ENCODE measurements at regions not wholly inside any gene's neighbourhood (a gene's known extent, or its start where the extent isn't known, plus 50 kb on each side); places are given as distances from the start of the nearest gene placed in this dataset.

DNA sequence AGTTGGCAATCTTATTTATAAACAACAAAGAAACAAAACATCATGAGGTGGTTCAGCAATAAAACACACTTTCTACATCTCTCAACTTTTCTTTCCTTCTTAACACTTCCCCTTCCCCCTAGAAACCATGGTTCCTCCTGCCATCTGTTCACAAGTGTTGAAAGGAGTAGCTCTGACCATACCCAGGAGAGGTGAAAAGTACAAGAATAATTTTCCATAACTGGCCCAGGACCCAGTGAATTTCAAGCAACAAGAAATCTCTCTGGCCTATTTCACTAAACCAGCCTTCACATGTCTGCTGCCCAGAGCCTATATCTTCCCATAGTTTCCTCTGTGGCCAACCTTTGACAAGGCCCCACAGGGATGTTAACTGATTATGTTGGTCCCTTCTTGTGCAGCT is 98.2 kb upstream of the CEP126 start:
- TF ChIP-seq, protein P1, sequence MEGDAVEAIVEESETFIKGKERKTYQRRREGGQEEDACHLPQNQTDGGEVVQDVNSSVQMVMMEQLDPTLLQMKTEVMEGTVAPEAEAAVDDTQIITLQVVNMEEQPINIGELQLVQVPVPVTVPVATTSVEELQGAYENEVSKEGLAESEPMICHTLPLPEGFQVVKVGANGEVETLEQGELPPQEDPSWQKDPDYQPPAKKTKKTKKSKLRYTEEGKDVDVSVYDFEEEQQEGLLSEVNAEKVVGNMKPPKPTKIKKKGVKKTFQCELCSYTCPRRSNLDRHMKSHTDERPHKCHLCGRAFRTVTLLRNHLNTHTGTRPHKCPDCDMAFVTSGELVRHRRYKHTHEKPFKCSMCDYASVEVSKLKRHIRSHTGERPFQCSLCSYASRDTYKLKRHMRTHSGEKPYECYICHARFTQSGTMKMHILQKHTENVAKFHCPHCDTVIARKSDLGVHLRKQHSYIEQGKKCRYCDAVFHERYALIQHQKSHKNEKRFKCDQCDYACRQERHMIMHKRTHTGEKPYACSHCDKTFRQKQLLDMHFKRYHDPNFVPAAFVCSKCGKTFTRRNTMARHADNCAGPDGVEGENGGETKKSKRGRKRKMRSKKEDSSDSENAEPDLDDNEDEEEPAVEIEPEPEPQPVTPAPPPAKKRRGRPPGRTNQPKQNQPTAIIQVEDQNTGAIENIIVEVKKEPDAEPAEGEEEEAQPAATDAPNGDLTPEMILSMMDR (conservative IDR thresholded peaks at IDR 0.05; ENCODE audit: low read length) = no peak
- no peak for TF ChIP-seq EZH2phosphoT487 (IDR thresholded peaks at IDR 0.05; ENCODE audit: borderline replicate concordance)
- H3K4me1 ChIP-seq (ENCODE audit: insufficient read depth, low read length, poor library complexity, severe bottlenecking) = no peaks in the 10 kb centered on the region
- no peaks in the 10 kb centered on the region for H3F3A ChIP-seq (ENCODE audit: low read depth)
- no peaks in the 10 kb centered on the region for H3K79me2 ChIP-seq (ENCODE audit: insufficient read depth, low read length)
- no peak overlapping the region for H2AFZ ChIP-seq (ENCODE audit: low read length)
- no peaks in the 10 kb centered on the region for H3K27me3 ChIP-seq (ENCODE audit: insufficient read depth, low read length, poor library complexity, severe bottlenecking)
- no peak overlapping the region for H3K4me2 ChIP-seq (ENCODE audit: low read depth, low read length, poor library complexity, severe bottlenecking)
- H3K36me3 ChIP-seq (ENCODE audit: insufficient read depth, low read length) = no peaks in the 10 kb centered on the region
- H3K9ac ChIP-seq (ENCODE audit: low read depth, low read length, poor library complexity, severe bottlenecking) = no peak overlapping the region
- H4K20me1 ChIP-seq (ENCODE audit: insufficient read depth, low read length, poor library complexity, severe bottlenecking) = no peaks in the 10 kb centered on the region
- H3K9me2 ChIP-seq (replicated peaks; ENCODE audit: low read depth, low read length) = no peaks in the 10 kb centered on the region
- H3K4me3 ChIP-seq (ENCODE audit: low read length, poor library complexity, severe bottlenecking) = no peak overlapping the region
- no peaks in the 10 kb centered on the region for H3K9me3 ChIP-seq (ENCODE audit: insufficient read depth, low read depth, low read length)

DNA sequence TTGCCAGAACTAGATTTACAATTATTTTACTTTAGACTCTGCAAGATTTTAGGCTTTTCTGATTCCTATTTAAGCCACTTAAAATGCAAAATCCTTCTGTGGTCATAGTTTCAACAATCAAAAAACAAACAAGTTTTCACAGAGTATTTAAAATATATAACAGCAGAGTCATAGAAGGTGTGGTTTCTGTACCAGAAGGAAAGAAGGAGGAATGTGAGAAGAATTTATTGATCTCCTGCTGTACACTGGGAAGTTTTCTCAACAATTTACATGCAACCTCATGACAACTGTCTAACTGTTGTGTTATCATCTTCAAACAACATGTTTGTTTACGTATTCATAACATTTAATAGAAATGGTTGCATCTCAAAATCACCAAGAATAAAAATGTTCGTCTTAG is 102.3 kb upstream of the CEP126 start:
- TF ChIP-seq, protein P1 (conservative IDR thresholded peaks at IDR 0.05; ENCODE audit: low read length) = no peak
- no peak for TF ChIP-seq EZH2phosphoT487 (IDR thresholded peaks at IDR 0.05; ENCODE audit: borderline replicate concordance)
- no peak overlapping the region for H3K4me2 ChIP-seq (ENCODE audit: low read depth, low read length, poor library complexity, severe bottlenecking)
- H3F3A ChIP-seq (ENCODE audit: low read depth) = no peaks in the 10 kb centered on the region
- H3K79me2 ChIP-seq (ENCODE audit: insufficient read depth, low read length) = no peaks in the 10 kb centered on the region
- no peaks in the 10 kb centered on the region for H3K36me3 ChIP-seq (ENCODE audit: insufficient read depth, low read length)
- H3K9me3 ChIP-seq (ENCODE audit: insufficient read depth, low read depth, low read length) = no peaks in the 10 kb centered on the region
- H3K27me3 ChIP-seq (ENCODE audit: insufficient read depth, low read length, poor library complexity, severe bottlenecking) = no peaks in the 10 kb centered on the region
- no peak overlapping the region for H2AFZ ChIP-seq (ENCODE audit: low read length)
- H3K9me2 ChIP-seq (replicated peaks; ENCODE audit: low read depth, low read length) = no peaks in the 10 kb centered on the region
- no peak overlapping the region for H3K9ac ChIP-seq (ENCODE audit: low read depth, low read length, poor library complexity, severe bottlenecking)
- no peaks in the 10 kb centered on the region for H3K4me1 ChIP-seq (ENCODE audit: insufficient read depth, low read length, poor library complexity, severe bottlenecking)
- H3K4me3 ChIP-seq (ENCODE audit: low read length, poor library complexity, severe bottlenecking) = no peak overlapping the region
- no peaks in the 10 kb centered on the region for H4K20me1 ChIP-seq (ENCODE audit: insufficient read depth, low read length, poor library complexity, severe bottlenecking)

DNA sequence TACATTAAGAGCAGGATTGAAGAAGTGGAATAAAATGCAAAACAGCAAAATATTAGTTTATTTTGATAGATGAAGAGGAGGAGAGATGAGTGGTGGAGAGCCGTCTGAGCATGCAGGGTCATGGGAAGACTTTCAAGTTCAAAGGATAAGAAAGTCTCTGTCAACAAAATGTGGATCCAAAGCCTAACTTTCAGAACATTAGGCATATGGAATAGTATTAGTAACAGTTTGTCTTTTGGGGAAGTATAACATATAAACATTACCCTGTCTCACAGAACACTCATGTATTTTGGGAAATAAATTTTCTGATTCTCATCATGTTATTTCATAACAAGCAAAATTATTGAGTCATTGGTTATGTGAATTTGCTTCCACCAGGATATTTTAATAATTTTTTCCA is 104.3 kb upstream of the CEP126 start:
- no peak overlapping the region for H3K4me3 ChIP-seq (ENCODE audit: low read length, poor library complexity, severe bottlenecking)
- no peaks in the 10 kb centered on the region for H4K20me1 ChIP-seq (ENCODE audit: insufficient read depth, low read length, poor library complexity, severe bottlenecking)

More for the DNA sequence above, 104.3 kb upstream of the CEP126 start:
- Histone ChIP-seq H3K9ac (ENCODE audit: low read depth, low read length, poor library complexity, severe bottlenecking) (no peak overlapping the region), H3K36me3 (ENCODE audit: insufficient read depth, low read length) (no peaks in the 10 kb centered on the region), H3F3A (ENCODE audit: low read depth) (no peaks in the 10 kb centered on the region), H3K4me2 (ENCODE audit: low read depth, low read length, poor library complexity, severe bottlenecking) (no peak overlapping the region), H3K4me1 (ENCODE audit: insufficient read depth, low read length, poor library complexity, severe bottlenecking) (no peaks in the 10 kb centered on the region), H3K27me3 (ENCODE audit: insufficient read depth, low read length, poor library complexity, severe bottlenecking) (no peaks in the 10 kb centered on the region), H3K79me2 (ENCODE audit: insufficient read depth, low read length) (no peaks in the 10 kb centered on the region), H3K9me2 (replicated peaks; ENCODE audit: low read depth, low read length) (no peaks in the 10 kb centered on the region), H2AFZ (ENCODE audit: low read length) (no peak overlapping the region), H3K9me3 (ENCODE audit: insufficient read depth, low read depth, low read length) (no peaks in the 10 kb centered on the region)
- no peak for TF ChIP-seq EZH2phosphoT487 (IDR thresholded peaks at IDR 0.05; ENCODE audit: borderline replicate concordance)
- TF ChIP-seq, protein P1 (conservative IDR thresholded peaks at IDR 0.05; ENCODE audit: low read length) = no peak

All from Loucy (cell line).